Stimulated activated CD4-positive, alpha-beta T cell treated with anti-CD3 and anti-CD28 coated beads, Interleukin-2, amount 100 ng/mL, for 24 hours (primary cell): ENCODE measurements at regions not wholly inside any gene's neighbourhood (a gene's known extent, or its start where the extent isn't known, plus 50 kb on each side); places are given as distances from the start of the nearest gene placed in this dataset.

Experiments
- DNase-seq, 2 donors: peaks; one replicate each; pipeline ENCODE4 v3.0.0-alpha.2; 2020

GRCh38 chr3:13266005-13266404, 154.1 kb downstream of the NUP210 start:
- DNase-seq = no peak

- no peak for DNase-seq
Observed at GRCh38 chr3:13265507-13265906, 154.6 kb downstream of the NUP210 start.

- DNase-seq = no peak
Observed at GRCh38 chr3:13265016-13265415, 155.1 kb downstream of the NUP210 start.

- no peak for DNase-seq
Observed at GRCh38 chr3:13264468-13264795, 155.7 kb downstream of the NUP210 start.

GRCh38 chr3:13263770-13264467, 156.2 kb downstream of the NUP210 start:
- DNase-seq = no peak

GRCh38 chr3:13262493-13263211, 157.5 kb downstream of the NUP210 start:
- DNase-seq = no peak

- no peak for DNase-seq
Observed at GRCh38 chr3:13261892-13262291, 158.2 kb downstream of the NUP210 start.

- DNase-seq = no peak
Observed at GRCh38 chr3:13261104-13261830, 158.9 kb downstream of the NUP210 start.

- no peak for DNase-seq
Observed at GRCh38 chr3:13260259-13261103, 159.6 kb downstream of the NUP210 start.

GRCh38 chr3:13259831-13260230, 160.3 kb downstream of the NUP210 start:
- DNase-seq = no peak

- no peak for DNase-seq
Observed at GRCh38 chr3:13258986-13259514, 161.1 kb downstream of the NUP210 start.

GRCh38 chr3:13258280-13258679, 161.8 kb downstream of the NUP210 start:
- no peak for DNase-seq

GRCh38 chr3:13257666-13258065, 162.5 kb downstream of the NUP210 start:
- DNase-seq = no peak

- DNase-seq = no peak
Observed at GRCh38 chr3:13256845-13257244, 163.3 kb downstream of the NUP210 start.

- DNase-seq = no peak
Observed at GRCh38 chr3:13254028-13254951, 165.8 kb downstream of the NUP210 start.

- no peak for DNase-seq
Observed at GRCh38 chr3:13253208-13253937, 166.7 kb downstream of the NUP210 start.

GRCh38 chr3:13252207-13252606, 167.9 kb downstream of the NUP210 start:
- no peak for DNase-seq

GRCh38 chr3:13251166-13251903, 168.8 kb downstream of the NUP210 start:
- no peak for DNase-seq

- no peak for DNase-seq
Observed at GRCh38 chr3:13249664-13250390, 170.3 kb downstream of the NUP210 start.
